ENCODE measurements at regions not wholly inside any gene's neighbourhood (a gene's known extent, or its start where the extent isn't known, plus 50 kb on each side); places are given as distances from the start of the nearest gene placed in this dataset.

GRCh38 chr13:84845907-84846619 lies 953.2 kb downstream of the SLITRK6 start:
- no peaks in the 10 kb centered on the region for H3K9me3 ChIP-seq (ENCODE audit: control insufficient read depth in 4 of 4, insufficient read depth in 3 of 4, low read length in 3 of 4)
- H3K4me3 ChIP-seq: no peak overlapping the region
- no peaks in the 10 kb centered on the region for H3K27me3 ChIP-seq (ENCODE audit: control insufficient read depth in 3 of 3, insufficient read depth in 3 of 3, low read length in 2 of 3)
- DNase-seq: no peak
- H3K27ac ChIP-seq (ENCODE audit: low read depth in 1 of 2, low read length in 1 of 2): no peak overlapping the region
- TF ChIP-seq CTCF (IDR thresholded peaks at IDR 0.05; ENCODE audit: control extremely low read depth, extremely low read depth): no peak
- WGBS, 2 donors: 68 to 69% methylated on average over 4 of the region's 4 CpGs
- no peak for ATAC-seq (ENCODE audit: insufficient read depth, low FRiP score)
- H3K4me1 ChIP-seq (ENCODE audit: control insufficient read depth in 5 of 5, insufficient read depth in 5 of 5, low read length in 5 of 5): no peaks in the 10 kb centered on the region
- no peaks in the 10 kb centered on the region for H3K36me3 ChIP-seq (ENCODE audit: control insufficient read depth in 4 of 4, insufficient read depth in 4 of 4, low read length in 4 of 4)
- H3K9ac ChIP-seq (ENCODE audit: insufficient read depth in 1 of 2, low read length in 2 of 2): no peak overlapping the region

- ATAC-seq (ENCODE audit: insufficient read depth, low FRiP score) (no peak), DNase-seq (peak in 2 of 3 donors; percentile 12 to 22)
- H3K27ac ChIP-seq (ENCODE audit: low read depth in 1 of 2, low read length in 1 of 2): no peak overlapping the region
- no peak for TF ChIP-seq CTCF (IDR thresholded peaks at IDR 0.05; ENCODE audit: control extremely low read depth, extremely low read depth)
- no peaks in the 10 kb centered on the region for H3K9me3 ChIP-seq (ENCODE audit: control insufficient read depth in 4 of 4, insufficient read depth in 3 of 4, low read length in 3 of 4)
- no peaks in the 10 kb centered on the region for H3K27me3 ChIP-seq (ENCODE audit: control insufficient read depth in 3 of 3, insufficient read depth in 3 of 3, low read length in 2 of 3)
- H3K9ac ChIP-seq (ENCODE audit: insufficient read depth in 1 of 2, low read length in 2 of 2): no peak overlapping the region
- 41 to 63% methylated on average over 1 of the region's 1 CpG for WGBS, 2 donors
- H3K4me3 ChIP-seq: no peak overlapping the region
- no peaks in the 10 kb centered on the region for H3K4me1 ChIP-seq (ENCODE audit: control insufficient read depth in 5 of 5, insufficient read depth in 5 of 5, low read length in 5 of 5)
- H3K36me3 ChIP-seq (ENCODE audit: control insufficient read depth in 4 of 4, insufficient read depth in 4 of 4, low read length in 4 of 4): no peaks in the 10 kb centered on the region
These were observed 954.7 kb downstream of the SLITRK6 start for GRCh38 chr13:84844473-84844872.

- DNase-seq: no peak
- Histone ChIP-seq H3K27me3 (ENCODE audit: control insufficient read depth in 3 of 3, insufficient read depth in 3 of 3, low read length in 2 of 3) (no peaks in the 10 kb centered on the region), H3K4me1 (ENCODE audit: control insufficient read depth in 5 of 5, insufficient read depth in 5 of 5, low read length in 5 of 5) (no peaks in the 10 kb centered on the region), H3K27ac (ENCODE audit: low read depth in 1 of 2, low read length in 1 of 2) (no peak overlapping the region), H3K9ac (ENCODE audit: insufficient read depth in 1 of 2, low read length in 2 of 2) (no peak overlapping the region), H3K4me3 (no peak overlapping the region), H3K36me3 (ENCODE audit: control insufficient read depth in 4 of 4, insufficient read depth in 4 of 4, low read length in 4 of 4) (no peaks in the 10 kb centered on the region), H3K9me3 (ENCODE audit: control insufficient read depth in 4 of 4, insufficient read depth in 3 of 4, low read length in 3 of 4) (no peaks in the 10 kb centered on the region)
- WGBS, 2 donors: 72 to 76% methylated on average over 1 of the region's 1 CpG
- no peak for TF ChIP-seq CTCF (IDR thresholded peaks at IDR 0.05; ENCODE audit: control extremely low read depth, extremely low read depth)
- ATAC-seq (ENCODE audit: insufficient read depth, low FRiP score): no peak
These were observed 955.9 kb downstream of the SLITRK6 start for GRCh38 chr13:84843368-84843767.

- Histone ChIP-seq H3K4me3 (no peak overlapping the region), H3K27ac (ENCODE audit: low read depth in 1 of 2, low read length in 1 of 2) (no peak overlapping the region), H3K27me3 (ENCODE audit: control insufficient read depth in 3 of 3, insufficient read depth in 3 of 3, low read length in 2 of 3) (no peaks in the 10 kb centered on the region), H3K9me3 (ENCODE audit: control insufficient read depth in 4 of 4, insufficient read depth in 3 of 4, low read length in 3 of 4) (peaks cover 0 to 7% (median 0%) of the 10 kb centered on the region in 4 donors), H3K9ac (ENCODE audit: insufficient read depth in 1 of 2, low read length in 2 of 2) (no peak overlapping the region), H3K4me1 (ENCODE audit: control insufficient read depth in 5 of 5, insufficient read depth in 5 of 5, low read length in 5 of 5) (no peaks in the 10 kb centered on the region), H3K36me3 (ENCODE audit: control insufficient read depth in 4 of 4, insufficient read depth in 4 of 4, low read length in 4 of 4) (no peaks in the 10 kb centered on the region)
- DNase-seq (no peak), ATAC-seq (ENCODE audit: insufficient read depth, low FRiP score) (no peak)
- no peak for TF ChIP-seq CTCF (IDR thresholded peaks at IDR 0.05; ENCODE audit: control extremely low read depth, extremely low read depth)
- 88% methylated on average over 2 of the region's 2 CpGs for WGBS, 2 donors
These were observed 951.9 kb upstream of the SLITRK1 start for GRCh38 chr13:84834201-84834600.

Measured in lung (tissue), 11 donors.